ENCODE measurements at regions not wholly inside any gene's neighbourhood (a gene's known extent, or its start where the extent isn't known, plus 50 kb on each side); places are given as distances from the start of the nearest gene placed in this dataset.

- TF ChIP-seq EZH2 (optimal IDR thresholded peaks at IDR 0.05; ENCODE audit: low read depth, low read length): no peak
- TF ChIP-seq CTCF (IDR thresholded peaks at IDR 0.05; ENCODE audit: low read length): no peak
- no peak for TF ChIP-seq EZH2phosphoT487 (IDR thresholded peaks at IDR 0.05; ENCODE audit: low read length)
These were observed 133.0 kb upstream of the LHX5 start for GRCh38 chr12:113604666-113605065.
